Chondrocyte (in vitro differentiated cells): ENCODE measurements at regions not wholly inside any gene's neighbourhood (a gene's known extent, or its start where the extent isn't known, plus 50 kb on each side); places are given as distances from the start of the nearest gene placed in this dataset.

Experiments used
- DNase-seq: peaks from one replicate; pipeline ENCODE4 v3.0.0; 2021; ENCODE audit warnings: mixed read lengths, low spot score
- H3K27ac Mint-ChIP-seq: one replicate; pipeline ENCODE4 v1.8.0; 2021; ENCODE audit warnings: mild to moderate bottlenecking, moderate library complexity, mixed read lengths; ENCODE audit not compliant: unreplicated experiment
- H3K27me3 Mint-ChIP-seq: 2 replicates; pipeline ENCODE4 v1.8.0; 2021; ENCODE audit warnings: low read depth, mixed read lengths
- H3K36me3 Mint-ChIP-seq: 2 replicates; pipeline ENCODE4 v1.8.0; 2021; ENCODE audit warnings: low read depth, mixed read lengths
- H3K4me1 Mint-ChIP-seq: 2 replicates; pipeline ENCODE4 v1.8.0; 2021; ENCODE audit warnings: low read depth, mild to moderate bottlenecking, mixed read lengths
- H3K4me3 Mint-ChIP-seq: one replicate; pipeline ENCODE4 v1.8.0; 2021; ENCODE audit warnings: mild to moderate bottlenecking, moderate library complexity, mixed read lengths; ENCODE audit not compliant: unreplicated experiment
- H3K9me3 Mint-ChIP-seq: 2 replicates; pipeline ENCODE4 v1.8.0; 2021; ENCODE audit warnings: low read depth, mixed read lengths
- CTCF ChIP-seq: fragments of 200-600 bp; sonication (generic); IDR thresholded peaks from 2 replicates; pipeline ENCODE4 v1.5.0; 2021; ENCODE audit warnings: antibody characterized with exemption, mild to moderate bottlenecking, moderate library complexity

DNA sequence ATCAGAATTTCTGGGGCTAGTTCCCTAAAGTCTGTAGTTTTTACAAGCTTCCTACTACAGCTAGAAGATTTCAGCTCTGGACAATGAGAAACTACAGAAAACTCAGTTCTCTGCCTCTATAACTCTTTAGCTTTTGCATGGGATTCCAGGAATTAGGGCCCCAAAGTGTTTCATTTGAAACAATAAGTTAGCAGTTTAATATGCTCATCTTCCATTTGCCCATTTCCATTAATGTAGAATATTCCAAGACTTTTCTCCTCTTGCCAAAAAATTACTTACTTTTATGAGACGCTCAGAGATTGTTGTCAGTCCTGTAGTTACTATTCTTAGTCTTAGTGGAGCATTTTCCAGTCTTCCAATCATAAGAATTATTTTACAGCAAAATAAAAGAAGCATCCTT lies 719.9 kb downstream of the ADGRL2 start:
- peaks cover 5% of the 10 kb centered on the region for H3K4me1 Mint-ChIP-seq
- H3K4me3 Mint-ChIP-seq = no peak overlapping the region
- no peaks in the 10 kb centered on the region for H3K27me3 Mint-ChIP-seq
- H3K36me3 Mint-ChIP-seq = no peaks in the 10 kb centered on the region
- H3K27ac Mint-ChIP-seq = no peak overlapping the region
- no peaks in the 10 kb centered on the region for H3K9me3 Mint-ChIP-seq
- no peak for TF ChIP-seq CTCF
- DNase-seq = no peak

DNA sequence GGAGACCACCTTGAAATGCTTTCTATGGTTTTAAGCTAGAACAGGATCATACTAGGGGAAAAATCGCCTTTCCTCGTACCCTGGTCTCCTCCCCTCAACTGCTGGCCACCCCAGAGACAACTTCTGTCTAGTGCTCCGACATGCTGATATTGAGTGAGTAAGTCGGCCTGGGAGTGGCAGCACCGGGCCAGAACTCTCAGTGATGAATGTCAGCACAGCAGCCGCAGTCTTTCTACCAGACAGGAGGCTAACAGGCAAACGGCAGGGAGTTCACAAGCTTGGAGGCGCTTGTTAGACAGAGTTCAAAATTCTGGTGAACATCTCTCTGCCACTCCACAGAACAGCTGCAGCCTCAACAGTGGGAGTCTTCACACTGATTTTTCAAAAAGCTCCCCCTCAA lies 716.9 kb downstream of the ADGRL2 start:
- Mint-ChIP-seq H3K4me1 (peaks cover 3% of the 10 kb centered on the region), H3K36me3 (no peaks in the 10 kb centered on the region), H3K9me3 (no peaks in the 10 kb centered on the region), H3K4me3 (no peak overlapping the region), H3K27ac (no peak overlapping the region), H3K27me3 (no peaks in the 10 kb centered on the region)
- DNase-seq = peak; percentile 41
- TF ChIP-seq CTCF = peak; percentile 55

- peaks cover 3% of the 10 kb centered on the region for H3K4me1 Mint-ChIP-seq
Observed at GRCh38 chr1:82515650-82516049, 714.9 kb downstream of the ADGRL2 start.

GRCh38 chr1:82511441-82511840 lies 710.7 kb downstream of the ADGRL2 start:
- Mint-ChIP-seq H3K4me1 (peaks cover 7% of the 10 kb centered on the region), H3K4me3 (no peak overlapping the region), H3K9me3 (peaks cover 6% of the 10 kb centered on the region), H3K27me3 (no peaks in the 10 kb centered on the region), H3K36me3 (no peaks in the 10 kb centered on the region), H3K27ac (no peak overlapping the region)
- no peak for TF ChIP-seq CTCF
- no peak for DNase-seq

More at GRCh38 chr1:82515650-82516049, 714.9 kb downstream of the ADGRL2 start:
- no peak for TF ChIP-seq CTCF
- Mint-ChIP-seq H3K9me3 (no peaks in the 10 kb centered on the region), H3K36me3 (no peaks in the 10 kb centered on the region), H3K4me3 (no peak overlapping the region), H3K27ac (no peak overlapping the region), H3K27me3 (no peaks in the 10 kb centered on the region)
- no peak for DNase-seq

DNA sequence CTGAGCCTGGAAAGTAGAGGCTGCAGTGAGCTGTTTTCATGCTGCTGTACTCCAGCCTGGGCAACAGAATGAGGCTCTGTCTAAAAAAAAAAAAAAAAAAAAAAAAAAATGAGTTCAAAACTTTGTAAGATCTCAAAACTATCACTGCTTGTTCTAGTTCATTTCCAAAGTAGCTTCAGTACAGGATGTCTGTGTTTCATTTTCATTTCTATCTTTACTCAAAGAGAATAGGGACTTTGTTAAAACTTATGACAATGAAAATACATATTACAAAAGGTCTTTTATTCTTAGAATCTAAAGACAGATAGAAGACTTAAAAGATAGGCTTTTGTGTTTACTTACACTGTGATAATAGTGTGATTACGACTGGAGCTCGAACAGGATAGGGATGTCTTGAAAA lies 709.7 kb downstream of the ADGRL2 start:
- Mint-ChIP-seq H3K4me3 (no peak overlapping the region), H3K9me3 (peaks cover 6% of the 10 kb centered on the region), H3K36me3 (no peaks in the 10 kb centered on the region), H3K27ac (no peak overlapping the region), H3K27me3 (no peaks in the 10 kb centered on the region), H3K4me1 (peaks cover 9% of the 10 kb centered on the region)
- no peak for TF ChIP-seq CTCF
- no peak for DNase-seq
